HG03135 (cell line): ENCODE measurements at regions not wholly inside any gene's neighbourhood (a gene's known extent, or its start where the extent isn't known, plus 50 kb on each side); places are given as distances from the start of the nearest gene placed in this dataset.
"Not testable (repeated sequence)": the region's sequence is repeated elsewhere in the genome, so short reads cannot be mapped to it uniquely, and the experiment has no call there.

Experiments
- ATAC-seq: cut with Tn5 transposase; IDR thresholded peaks from one replicate; pipeline ENCODE4 v1.9.1; 2021; ENCODE audit warnings: mild to moderate bottlenecking, moderate library complexity; ENCODE audit not compliant: unreplicated experiment

GRCh38 chr2:59851836-59852475, 701.5 kb downstream of the BCL11A start:
- no peak for ATAC-seq

DNA sequence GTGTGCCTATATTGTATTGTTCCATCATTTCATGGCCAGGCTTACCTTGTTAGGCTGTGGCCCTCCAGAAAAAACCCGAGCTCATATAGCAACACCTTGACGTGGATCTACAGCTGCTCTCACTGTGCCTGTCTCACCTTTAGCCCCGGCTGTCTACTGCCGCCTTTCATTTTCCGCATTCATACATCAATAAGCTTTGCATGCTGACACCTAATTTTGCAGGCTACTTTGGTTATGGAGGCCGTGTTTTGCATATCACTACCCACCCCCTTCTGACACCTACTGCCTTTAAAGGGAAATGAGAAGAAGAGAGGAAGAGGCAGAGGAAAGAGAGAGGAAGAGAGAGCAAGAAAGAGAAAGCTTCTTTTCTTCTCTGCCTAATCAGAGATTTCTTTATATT, 702.9 kb downstream of the BCL11A start:
- no peak for ATAC-seq

DNA sequence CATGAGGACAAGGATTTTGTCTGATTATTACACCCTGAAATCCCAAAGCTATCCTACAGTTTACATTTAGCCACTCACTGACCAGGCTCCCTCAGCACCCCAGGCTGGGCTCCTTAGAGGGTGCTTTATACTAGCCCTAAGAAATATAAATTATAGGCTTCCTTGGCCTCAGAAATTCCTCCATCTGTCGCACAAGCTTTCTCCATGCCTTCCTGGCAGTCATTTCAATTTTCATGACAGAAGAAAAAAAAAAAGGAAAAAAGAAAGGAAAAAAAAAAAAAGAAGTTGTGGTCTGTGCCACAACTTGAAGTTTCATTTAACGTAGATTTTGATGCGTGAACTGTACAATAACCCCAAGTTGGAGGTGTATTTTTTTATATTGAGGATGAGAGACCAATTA, 719.5 kb downstream of the BCL11A start:
- ATAC-seq: no peak

DNA sequence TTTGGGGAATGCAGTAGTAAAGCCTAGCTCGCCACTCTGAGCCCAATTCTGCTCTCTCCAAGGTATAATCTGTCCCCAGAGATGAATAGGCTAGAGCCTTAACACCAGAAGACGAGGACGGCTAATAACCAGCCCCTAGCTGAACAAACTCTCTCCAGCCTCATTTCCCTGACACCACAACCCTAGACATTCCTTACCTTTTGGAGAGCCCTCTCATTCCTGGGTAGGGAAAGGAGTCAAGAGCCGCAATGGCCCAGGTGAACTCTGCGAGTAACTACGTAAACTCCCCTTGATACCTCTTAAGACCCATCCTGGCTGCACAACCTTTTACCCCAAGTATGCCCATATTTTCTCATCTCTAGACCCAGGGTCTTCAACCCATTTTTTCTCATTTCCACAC, 722.9 kb downstream of the BCL11A start:
- no peak for ATAC-seq

DNA sequence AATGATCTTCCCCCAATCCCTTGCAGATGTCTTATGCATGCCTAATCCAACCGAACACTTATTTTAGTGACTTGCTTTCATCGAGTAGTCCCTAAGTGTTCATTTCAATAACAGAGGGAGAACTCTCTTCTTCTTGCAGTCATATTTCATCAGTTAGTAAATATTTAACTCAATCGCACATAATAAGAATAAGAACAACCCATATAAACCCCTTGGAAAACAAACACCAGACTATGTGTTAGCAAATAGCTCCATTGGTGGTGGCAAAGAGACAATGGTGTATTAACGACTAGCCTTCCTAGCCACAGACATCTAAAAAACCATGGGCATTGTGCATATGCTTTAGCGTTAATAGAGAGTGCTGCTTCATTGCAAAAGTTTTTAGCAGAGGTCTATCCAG, 725.8 kb downstream of the BCL11A start:
- ATAC-seq: no peak

GRCh38 chr2:59826177-59826576, 727.3 kb downstream of the BCL11A start:
- ATAC-seq: no peak

DNA sequence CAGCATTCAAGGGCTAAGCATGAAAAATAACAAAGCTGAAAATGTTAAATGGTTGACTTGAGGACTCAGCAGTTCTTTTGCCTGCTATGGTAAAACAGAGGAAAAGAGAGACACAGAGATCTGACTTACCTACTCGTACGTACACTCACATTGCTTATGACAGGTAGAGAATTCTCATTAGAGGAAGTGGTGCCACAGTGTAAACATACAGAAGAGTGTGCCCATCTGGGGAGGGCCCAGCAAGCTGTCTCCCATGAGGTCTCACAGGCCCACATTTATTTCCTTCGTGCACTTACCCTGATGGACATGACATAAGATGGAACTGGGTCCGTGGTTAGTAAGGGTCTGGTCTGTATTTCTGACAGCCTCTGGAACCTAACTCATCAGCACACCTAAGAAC, 729.1 kb downstream of the BCL11A start:
- ATAC-seq: no peak

- ATAC-seq: no peak
Observed at GRCh38 chr2:59816075-59816474, 737.4 kb downstream of the BCL11A start.

- not testable (repeated sequence) for ATAC-seq
Observed at GRCh38 chr2:59810283-59810682, 743.2 kb downstream of the BCL11A start.

DNA sequence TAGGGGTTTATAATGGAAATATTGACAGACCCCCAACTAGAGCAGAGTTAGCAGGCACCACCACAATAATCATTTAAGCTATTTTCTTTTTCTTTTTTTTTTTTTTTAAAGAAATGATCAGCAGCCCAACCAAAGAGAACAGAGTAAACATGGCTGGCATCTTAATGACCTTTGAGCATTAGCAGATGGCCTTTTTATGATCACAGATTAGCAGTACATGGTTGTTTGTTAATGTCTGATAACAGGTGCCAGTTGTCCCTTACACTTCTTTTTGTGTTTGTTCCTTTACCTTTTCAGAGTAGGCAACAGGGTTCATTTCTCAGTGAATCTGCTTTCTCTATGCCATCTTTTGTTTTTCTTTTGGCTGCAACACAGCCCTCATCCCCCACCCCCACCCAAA, 747.0 kb downstream of the BCL11A start:
- ATAC-seq: no peak

GRCh38 chr2:59804732-59805131, 748.7 kb downstream of the BCL11A start:
- ATAC-seq: no peak

DNA sequence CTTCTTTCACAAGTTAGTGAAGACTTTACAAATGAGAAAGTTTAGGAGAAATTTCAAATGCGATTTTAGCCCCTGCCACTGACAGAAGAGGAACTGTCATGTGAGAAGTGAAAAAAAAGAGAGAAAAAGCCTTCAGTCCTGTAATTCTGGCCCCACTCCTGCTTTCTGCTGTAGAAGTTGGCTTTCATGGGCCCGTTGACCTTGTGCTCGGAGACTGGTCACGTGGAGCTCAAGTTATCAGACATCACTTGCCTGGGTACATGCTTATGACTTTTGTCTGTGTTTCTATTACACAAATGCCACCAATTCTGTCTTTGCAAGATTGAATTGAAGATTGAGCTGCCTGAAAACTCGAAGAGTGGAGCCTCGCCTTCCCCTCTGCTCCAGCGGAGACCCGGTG, 749.9 kb downstream of the BCL11A start:
- no peak for ATAC-seq

DNA sequence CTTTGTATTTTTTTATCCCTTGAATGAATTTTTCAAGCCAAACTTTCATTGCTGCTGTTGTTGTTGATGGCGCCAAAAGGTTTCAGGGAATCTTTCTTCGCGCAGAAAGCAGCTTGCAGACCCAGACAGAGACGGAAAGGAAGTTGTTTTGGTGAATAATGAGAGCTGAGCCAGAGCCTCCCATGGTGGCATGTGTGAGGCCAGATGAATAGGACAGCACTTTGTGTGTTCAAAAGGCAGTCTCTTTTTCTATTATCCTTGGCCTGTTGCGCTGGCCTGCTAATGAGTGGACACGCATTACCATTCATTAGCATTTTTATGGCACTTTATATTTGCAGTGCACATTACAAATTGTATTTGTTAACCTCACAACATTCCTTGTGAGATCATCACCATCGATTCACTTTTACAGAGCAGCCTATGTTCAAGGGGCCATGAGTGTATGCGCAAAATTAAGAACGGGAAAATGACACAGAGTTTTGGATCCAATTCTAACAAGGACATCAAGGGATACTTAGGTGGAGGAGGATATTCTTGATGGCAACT, 754.7 kb downstream of the BCL11A start:
- ATAC-seq: no peak

DNA sequence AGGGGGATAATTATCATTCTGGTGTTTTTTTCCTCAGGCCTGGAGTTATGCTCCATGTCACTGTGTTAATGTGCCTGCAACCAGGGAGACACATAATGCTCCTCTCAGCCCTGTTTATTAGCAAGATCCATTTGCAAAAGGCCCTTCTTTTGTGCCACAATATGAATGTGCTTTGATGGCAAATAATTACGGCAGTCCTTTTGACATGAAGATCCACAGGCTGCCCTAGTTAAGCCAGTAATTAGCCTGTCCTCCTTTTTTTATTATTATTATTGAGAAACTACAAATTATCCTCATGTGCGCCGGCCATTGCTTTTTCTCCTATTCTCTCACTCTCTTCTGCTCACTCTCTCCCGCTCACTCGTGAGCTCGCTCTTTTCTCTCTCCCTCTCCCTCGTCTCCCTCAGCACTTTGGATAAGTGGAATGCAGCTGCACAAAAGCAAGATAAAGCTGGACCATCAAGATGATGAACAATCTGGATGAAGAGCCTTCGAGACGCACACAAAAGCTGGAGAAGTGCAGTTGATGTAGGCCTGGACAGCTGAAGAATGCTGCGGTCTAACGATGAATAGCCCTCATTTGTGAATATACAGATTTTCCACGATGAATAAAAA, 762.3 kb downstream of the BCL11A start:
- no peak for ATAC-seq

- ATAC-seq: no peak
Observed at GRCh38 chr2:59790186-59791003, 763.1 kb downstream of the BCL11A start.

GRCh38 chr2:59789523-59789922, 763.9 kb downstream of the BCL11A start:
- no peak for ATAC-seq

DNA sequence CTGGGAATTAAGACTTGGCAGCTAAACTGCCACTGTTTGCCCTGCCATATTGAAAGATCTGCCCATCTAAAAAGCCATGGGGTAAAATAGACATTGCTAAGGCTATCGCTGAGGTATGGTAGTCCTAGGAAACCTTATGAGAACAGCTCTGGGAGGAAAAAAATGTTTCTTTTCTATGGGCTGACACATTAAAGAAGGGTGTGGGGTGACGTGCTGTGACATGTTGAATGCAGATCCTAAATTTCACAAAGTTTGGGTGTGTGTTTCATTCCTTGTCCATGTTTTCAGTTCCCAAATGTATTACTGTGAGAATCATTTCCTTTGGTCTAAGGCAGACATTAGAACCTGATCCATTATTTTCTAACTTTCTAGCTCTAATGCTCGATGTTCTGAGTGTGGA, 766.4 kb downstream of the BCL11A start:
- ATAC-seq: no peak

DNA sequence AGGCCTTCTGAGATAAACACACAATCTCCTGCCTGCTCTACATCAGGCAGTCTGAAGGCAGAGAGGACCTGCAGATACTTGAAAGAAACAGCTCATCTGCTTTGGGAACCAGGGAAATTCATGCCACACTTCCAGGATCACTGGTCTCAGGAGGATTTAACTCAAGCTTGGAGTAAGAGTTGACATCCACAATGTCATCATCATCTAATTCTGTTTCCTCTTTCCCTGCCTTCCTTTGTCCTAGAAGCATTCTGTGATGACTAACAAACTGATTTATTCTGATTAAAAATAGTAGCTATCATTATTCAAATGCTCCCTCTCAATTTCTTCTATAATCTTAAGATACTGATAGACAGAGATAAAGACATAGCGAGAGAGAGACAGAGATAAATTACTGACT, 766.8 kb downstream of the BCL11A start:
- ATAC-seq: no peak

GRCh38 chr2:59779571-59779970, 773.9 kb downstream of the BCL11A start:
- ATAC-seq: no peak

- ATAC-seq: no peak
Observed at GRCh38 chr2:59777120-59777519, 776.3 kb downstream of the BCL11A start.

DNA sequence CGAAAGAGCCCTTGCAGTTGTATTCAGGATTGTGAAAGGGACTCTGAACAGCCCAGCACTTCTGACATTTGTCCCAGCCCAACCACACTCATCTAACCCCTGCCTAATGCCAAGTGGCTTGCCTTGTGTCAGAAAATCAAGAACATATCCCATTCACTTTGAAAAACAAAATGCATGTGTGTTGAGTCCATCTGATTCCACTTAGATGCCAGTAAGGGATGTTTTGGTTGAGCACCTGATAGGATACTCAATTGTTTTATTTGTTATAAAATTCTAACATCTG, 776.8 kb downstream of the BCL11A start:
- no peak for ATAC-seq

- no peak for ATAC-seq
Observed at GRCh38 chr2:59774821-59775433, 778.5 kb downstream of the BCL11A start.
